HUES48 (cell line): ENCODE measurements at regions not wholly inside any gene's neighbourhood (a gene's known extent, or its start where the extent isn't known, plus 50 kb on each side); places are given as distances from the start of the nearest gene placed in this dataset.

Experiments used
- H3K27ac ChIP-seq: one replicate; pipeline ENCODE4 v1.7.0; 2013; ENCODE audit warnings: low read depth, low read length, inconsistent platforms
- H3K27me3 ChIP-seq: 2 replicates; pipeline ENCODE4 v1.6.1; 2013; ENCODE audit warnings: mild to moderate bottlenecking, low read length; ENCODE audit not compliant: control insufficient read depth, insufficient read depth
- H3K36me3 ChIP-seq: 2 replicates; pipeline ENCODE4 v1.6.1; 2013; ENCODE audit warnings: low read length; ENCODE audit not compliant: control insufficient read depth, insufficient read depth
- H3K4me1 ChIP-seq: 2 replicates; pipeline ENCODE4 v1.6.1; 2013; ENCODE audit warnings: mild to moderate bottlenecking, low read length; ENCODE audit not compliant: control insufficient read depth, insufficient read depth
- H3K4me3 ChIP-seq: 2 replicates; pipeline ENCODE4 v1.5.1; 2013; ENCODE audit warnings: mild to moderate bottlenecking, low read depth, low read length
- H3K9ac ChIP-seq: 2 replicates; pipeline ENCODE4 v1.6.1; 2013; ENCODE audit warnings: mild to moderate bottlenecking, low read depth, low read length, moderate library complexity
- H3K9me3 ChIP-seq: 2 replicates; pipeline ENCODE4 v1.6.1; 2013; ENCODE audit warnings: low read length; ENCODE audit not compliant: control insufficient read depth, insufficient read depth

- H3K27ac ChIP-seq, result no peak overlapping the region
- no peak overlapping the region for H3K9ac ChIP-seq
- no peak overlapping the region for H3K4me3 ChIP-seq
- no peaks in the 10 kb centered on the region for H3K36me3 ChIP-seq
- H3K4me1 ChIP-seq, result no peaks in the 10 kb centered on the region
- no peaks in the 10 kb centered on the region for H3K27me3 ChIP-seq
- H3K9me3 ChIP-seq, result no peaks in the 10 kb centered on the region
Observed at GRCh38 chr22:48055185-48055584, 1292.7 kb downstream of the TBC1D22A start.

GRCh38 chr22:48054596-48054995 is 1292.1 kb downstream of the TBC1D22A start:
- Histone ChIP-seq H3K27me3 (no peaks in the 10 kb centered on the region), H3K4me3 (no peak overlapping the region), H3K4me1 (no peaks in the 10 kb centered on the region), H3K9ac (no peak overlapping the region), H3K9me3 (no peaks in the 10 kb centered on the region), H3K36me3 (no peaks in the 10 kb centered on the region), H3K27ac (no peak overlapping the region)

- no peaks in the 10 kb centered on the region for H3K4me1 ChIP-seq
- H3K27me3 ChIP-seq, result no peaks in the 10 kb centered on the region
- no peak overlapping the region for H3K27ac ChIP-seq
- no peak overlapping the region for H3K9ac ChIP-seq
- no peaks in the 10 kb centered on the region for H3K9me3 ChIP-seq
- no peak overlapping the region for H3K4me3 ChIP-seq
- H3K36me3 ChIP-seq, result no peaks in the 10 kb centered on the region
Observed at GRCh38 chr22:48053973-48054372, 1291.5 kb downstream of the TBC1D22A start.

DNA sequence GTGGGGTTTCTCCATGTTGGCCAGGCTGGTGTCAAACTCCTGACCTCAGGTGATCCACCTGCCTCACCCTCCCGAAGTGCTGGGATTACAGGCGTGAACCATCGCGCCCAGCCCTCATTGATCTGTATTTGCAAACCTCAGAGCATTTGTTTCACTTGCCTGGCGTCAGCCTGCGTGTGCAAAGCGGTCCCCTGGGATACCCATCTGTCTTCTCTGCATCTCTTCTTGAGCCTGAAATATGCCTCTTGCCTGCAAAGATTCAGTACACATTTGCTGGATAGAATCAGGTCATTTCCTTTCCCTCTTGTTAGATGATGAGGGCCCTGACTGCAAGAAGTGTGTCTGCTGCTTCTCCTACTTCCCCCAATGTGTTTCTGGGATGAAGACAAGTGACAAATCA is 1291.0 kb downstream of the TBC1D22A start:
- no peaks in the 10 kb centered on the region for H3K27me3 ChIP-seq
- H3K36me3 ChIP-seq, result no peaks in the 10 kb centered on the region
- no peaks in the 10 kb centered on the region for H3K9me3 ChIP-seq
- no peak overlapping the region for H3K27ac ChIP-seq
- no peaks in the 10 kb centered on the region for H3K4me1 ChIP-seq
- no peak overlapping the region for H3K9ac ChIP-seq
- H3K4me3 ChIP-seq, result no peak overlapping the region

GRCh38 chr22:48052621-48052890 is 1290.1 kb downstream of the TBC1D22A start:
- Histone ChIP-seq H3K4me1 (no peaks in the 10 kb centered on the region), H3K27me3 (no peaks in the 10 kb centered on the region), H3K27ac (no peak overlapping the region), H3K9me3 (no peaks in the 10 kb centered on the region), H3K4me3 (no peak overlapping the region), H3K9ac (no peak overlapping the region), H3K36me3 (no peaks in the 10 kb centered on the region)

- no peaks in the 10 kb centered on the region for H3K27me3 ChIP-seq
- H3K4me1 ChIP-seq, result no peaks in the 10 kb centered on the region
- H3K9me3 ChIP-seq, result no peaks in the 10 kb centered on the region
- H3K27ac ChIP-seq, result no peak overlapping the region
- no peaks in the 10 kb centered on the region for H3K36me3 ChIP-seq
- H3K4me3 ChIP-seq, result no peak overlapping the region
- H3K9ac ChIP-seq, result no peak overlapping the region
Observed at GRCh38 chr22:48051796-48052620, 1289.6 kb downstream of the TBC1D22A start.

DNA sequence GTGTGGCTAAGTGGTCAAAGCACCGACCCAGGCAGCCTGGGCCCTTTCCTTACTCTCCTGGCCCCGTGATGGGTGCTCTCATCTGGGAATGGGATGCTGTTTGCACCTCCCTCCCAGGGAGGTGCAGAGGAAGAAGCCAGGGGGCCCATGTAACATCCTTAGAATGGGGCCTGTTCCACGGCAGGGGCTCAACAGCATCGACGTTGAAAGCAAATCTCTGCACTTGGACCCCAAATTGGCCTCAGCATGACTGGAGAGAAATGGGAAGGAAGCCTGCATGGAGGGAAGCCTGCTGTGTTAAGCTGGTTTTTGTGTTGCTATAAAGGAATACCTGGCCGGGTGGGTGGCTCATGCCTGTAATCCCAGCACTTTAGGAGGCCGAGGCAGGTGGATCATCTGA is 1288.4 kb downstream of the TBC1D22A start:
- no peaks in the 10 kb centered on the region for H3K27me3 ChIP-seq
- H3K9me3 ChIP-seq, result no peaks in the 10 kb centered on the region
- H3K27ac ChIP-seq, result no peak overlapping the region
- H3K4me3 ChIP-seq, result no peak overlapping the region
- no peaks in the 10 kb centered on the region for H3K4me1 ChIP-seq
- H3K9ac ChIP-seq, result no peak overlapping the region
- no peaks in the 10 kb centered on the region for H3K36me3 ChIP-seq

GRCh38 chr22:48049116-48049515 is 1286.7 kb downstream of the TBC1D22A start:
- no peaks in the 10 kb centered on the region for H3K36me3 ChIP-seq
- no peak overlapping the region for H3K9ac ChIP-seq
- no peaks in the 10 kb centered on the region for H3K9me3 ChIP-seq
- no peaks in the 10 kb centered on the region for H3K27me3 ChIP-seq
- H3K27ac ChIP-seq, result no peak overlapping the region
- no peak overlapping the region for H3K4me3 ChIP-seq
- H3K4me1 ChIP-seq, result no peaks in the 10 kb centered on the region

- Histone ChIP-seq H3K4me1 (no peaks in the 10 kb centered on the region), H3K27me3 (no peaks in the 10 kb centered on the region), H3K36me3 (no peaks in the 10 kb centered on the region)
Observed at GRCh38 chr22:48047722-48048500, 1285.5 kb downstream of the TBC1D22A start.

GRCh38 chr22:48045369-48045768 is 1282.9 kb downstream of the TBC1D22A start:
- H3K27me3 ChIP-seq, result no peaks in the 10 kb centered on the region
- H3K27ac ChIP-seq, result no peak overlapping the region
- no peak overlapping the region for H3K9ac ChIP-seq
- H3K4me1 ChIP-seq, result no peaks in the 10 kb centered on the region
- H3K4me3 ChIP-seq, result no peak overlapping the region
- H3K36me3 ChIP-seq, result no peaks in the 10 kb centered on the region
- H3K9me3 ChIP-seq, result no peaks in the 10 kb centered on the region

More at GRCh38 chr22:48047722-48048500, 1285.5 kb downstream of the TBC1D22A start:
- H3K9ac ChIP-seq, result no peak overlapping the region
- no peaks in the 10 kb centered on the region for H3K9me3 ChIP-seq
- H3K27ac ChIP-seq, result no peak overlapping the region
- H3K4me3 ChIP-seq, result no peak overlapping the region

GRCh38 chr22:48044487-48045060 is 1282.1 kb downstream of the TBC1D22A start:
- Histone ChIP-seq H3K9me3 (no peaks in the 10 kb centered on the region), H3K4me1 (no peaks in the 10 kb centered on the region), H3K36me3 (no peaks in the 10 kb centered on the region)

More at GRCh38 chr22:48044487-48045060, 1282.1 kb downstream of the TBC1D22A start:
- Histone ChIP-seq H3K4me3 (no peak overlapping the region), H3K27me3 (no peaks in the 10 kb centered on the region), H3K27ac (no peak overlapping the region), H3K9ac (no peak overlapping the region)
